ENCODE measurements at regions not wholly inside any gene's neighbourhood (a gene's known extent, or its start where the extent isn't known, plus 50 kb on each side); places are given as distances from the start of the nearest gene placed in this dataset.
"Not testable (repeated sequence)": the region's sequence is repeated elsewhere in the genome, so short reads cannot be mapped to it uniquely, and the experiment has no call there.

GRCh38 chr1:117716030-117716429 is 110.2 kb downstream of the TENT5C start:
- not testable (repeated sequence) for TF ChIP-seq POLR2A (conservative IDR thresholded peaks at IDR 0.05); PATZ1 (CRISPR knock-in tag; IDR thresholded peaks at IDR 0.05; ENCODE audit: borderline replicate concordance); TEAD4 (IDR thresholded peaks at IDR 0.05; ENCODE audit: low read length); TEAD4 (CRISPR knock-in tag; IDR thresholded peaks at IDR 0.05; ENCODE audit: borderline replicate concordance); POLR2AphosphoS5 (IDR thresholded peaks at IDR 0.05; ENCODE audit: control insufficient read depth, insufficient read depth, low read depth, low read length); NR3C1 (CRISPR knock-in tag; IDR thresholded peaks at IDR 0.05); ZBTB2 (IDR thresholded peaks at IDR 0.05); ZNF224 (CRISPR knock-in tag; IDR thresholded peaks at IDR 0.05); NFYB (IDR thresholded peaks at IDR 0.05; ENCODE audit: extremely low read depth, insufficient read length); PHF21A (IDR thresholded peaks at IDR 0.05; ENCODE audit: borderline replicate concordance, low read depth); FOXJ3 (CRISPR knock-in tag; IDR thresholded peaks at IDR 0.05)
